K562 (cell line): ENCODE measurements at regions not wholly inside any gene's neighbourhood (a gene's known extent, or its start where the extent isn't known, plus 50 kb on each side); places are given as distances from the start of the nearest gene placed in this dataset.

Source experiments
- ATAC-seq: fragments of 200-7000 bp; cut with Tn5 transposase; 3 replicates; pipeline ENCODE4 v1.9.1; 2020; ENCODE audit warnings: moderate library complexity
- BruUV-seq: library from RNA; stranded (reverse); fragments of 400-500 nt; replicated peaks from 2 replicates; lab custom pipeline; 2021; lab: Mats Ljungman, UMichigan
- CTCF ChIA-PET: fragments of 300-600 bp; formaldehyde crosslinking; extraction: SDS; loops from one replicate; lab custom pipeline; 2021; ENCODE audit warnings: low intra/inter-chr PET ratio; lab: Yijun Ruan, JAX
- POLR2A ChIA-PET: fragments of 300-600, 350-650 bp; sonication (Branson Sonifier 250); formaldehyde crosslinking; extraction: SDS; loops from one replicate; lab custom pipeline; 2021; ENCODE audit warnings: antibody characterized with exemption, inconsistent platforms; lab: Yijun Ruan, JAX
- DNase-seq, 4 experiments: peaks; one replicate each; pipeline versions ENCODE4 v3.0.0 to v3.0.0-alpha.2; 2011 to 2018; ENCODE audit warnings: low spot score in 3 of 4, mixed read lengths in 3 of 4; ENCODE audit errors: extremely low read depth in 1 of 4
- FAIRE-seq: peaks from 2 replicates; lab custom pipeline; 2011; peaks lifted over from hg19 to GRCh38; lab: Jason Lieb, UNC
- H2AFZ ChIP-seq: 2 replicates; pipeline ENCODE4 v1.6.0; 2011; ENCODE audit warnings: low read depth, low read length, control low read depth, inconsistent platforms
- H3K27ac ChIP-seq: fragments of 200-600 bp; 3 replicates; pipeline ENCODE4 v1.8.0; 2011; ENCODE audit warnings: low read depth, mild to moderate bottlenecking, control low read depth, inconsistent platforms, low read length, moderate library complexity, mixed read lengths; ENCODE audit errors: extremely low read depth
- H3K27me3 ChIP-seq, 2 experiments: fragments of 300-600 bp in 1 of 2; 2 replicates in 1 of 2; 3 replicates in 1 of 2; pipeline versions ENCODE4 v1.6.0 to v1.8.0; 2011; ENCODE audit warnings: inconsistent platforms in 2 of 2, low read length in 2 of 2, mild to moderate bottlenecking in 1 of 2, mixed read lengths in 1 of 2, moderate library complexity in 1 of 2; ENCODE audit not compliant: control insufficient read depth in 2 of 2, insufficient read depth in 2 of 2
- H3K36me3 ChIP-seq: fragments of 300-600 bp; 3 replicates; pipeline ENCODE4 v1.8.0; 2011; ENCODE audit warnings: mild to moderate bottlenecking, low read length, inconsistent platforms; ENCODE audit not compliant: control insufficient read depth, insufficient read depth
- H3K4me1 ChIP-seq, 2 experiments: fragments of 200-600 bp in 1 of 2; replicated peaks in 1 of 2; 2 replicates in 1 of 2; 3 replicates in 1 of 2; pipeline versions ENCODE4 v1.5.1 to v1.8.0; 2011; ENCODE audit warnings: inconsistent platforms in 2 of 2, low read length in 2 of 2, mild to moderate bottlenecking in 1 of 2, mixed read lengths in 1 of 2, moderate library complexity in 1 of 2; ENCODE audit not compliant: control insufficient read depth in 2 of 2, insufficient read depth in 2 of 2
- H3K4me2 ChIP-seq: 2 replicates; pipeline ENCODE4 v1.6.1; 2011; ENCODE audit warnings: low read length, control low read depth, inconsistent platforms, mixed read lengths; ENCODE audit not compliant: insufficient read depth
- H3K4me3 ChIP-seq: fragments of 200-600 bp; sonication (generic), shearing (Covaris generic); 2 replicates; pipeline ENCODE4 v1.5.1; 2016; ENCODE audit warnings: control low read depth, inconsistent platforms
- H3K79me2 ChIP-seq: fragments of 200-600 bp; 3 replicates; pipeline ENCODE4 v1.8.0; 2011; ENCODE audit warnings: low read length, inconsistent platforms; ENCODE audit not compliant: control insufficient read depth, insufficient read depth
- H3K9ac ChIP-seq, 2 experiments: 2 replicates each; pipeline versions ENCODE4 v1.6.0 to v1.6.1; 2011; ENCODE audit warnings: low read depth in 2 of 2, low read length in 2 of 2, control low read depth in 1 of 2, inconsistent platforms in 1 of 2, mild to moderate bottlenecking in 1 of 2, mixed read lengths in 1 of 2; ENCODE audit not compliant: insufficient read depth in 1 of 2
- H3K9me1 ChIP-seq: one replicate; pipeline ENCODE4 v1.6.0; 2011; ENCODE audit warnings: inconsistent platforms, mild to moderate bottlenecking, low read length, moderate library complexity; ENCODE audit not compliant: control insufficient read depth, insufficient read depth
- H3K9me3 ChIP-seq: replicated peaks from 2 replicates; pipeline ENCODE4 v1.5.1; 2011; ENCODE audit warnings: low read depth, low read length, inconsistent platforms; ENCODE audit not compliant: control insufficient read depth, insufficient read depth
- H4K20me1 ChIP-seq: replicated peaks from 2 replicates; pipeline ENCODE4 v1.6.1; 2011; ENCODE audit warnings: low read length, inconsistent platforms, mixed read lengths; ENCODE audit not compliant: control insufficient read depth, insufficient read depth
- CTBP1 ChIP-seq: fragments of 450-650 bp; IDR thresholded peaks from 2 replicates; pipeline ENCODE4 v1.6.1; 2016; ENCODE audit warnings: borderline replicate concordance
- DPF2 ChIP-seq: fragments of 450-650 bp; IDR thresholded peaks from 2 replicates; pipeline ENCODE4 v1.6.1; 2016
- HNRNPUL1 ChIP-seq: fragments of 200-400 bp; formaldehyde crosslinking; IDR thresholded peaks from 2 replicates; pipeline ENCODE4 v1.6.1; 2017; ENCODE audit warnings: low read length
- JUND ChIP-seq, 2 experiments: IDR thresholded peaks; 2 replicates in 1 of 2; 3 replicates in 1 of 2; pipeline ENCODE4 v1.6.1; 2011; ENCODE audit warnings: borderline replicate concordance in 2 of 2, low read depth in 2 of 2, low read length in 2 of 2, improper control_type of control experiment in 1 of 2, missing biosample characterization in 1 of 2, missing genetic modification characterization in 1 of 2, missing genetic modification reagents in 1 of 2
- KHSRP ChIP-seq: fragments of 450-650 bp; IDR thresholded peaks from 2 replicates; pipeline ENCODE4 v1.6.1; 2017
- MAFK ChIP-seq: IDR thresholded peaks from 2 replicates; pipeline ENCODE4 v1.6.1; 2011; ENCODE audit warnings: low read length, improper control_type of control experiment
- MAZ ChIP-seq, 2 experiments: fragments of 450-650 bp in 1 of 2; sonication (generic) in 1 of 2; formaldehyde crosslinking; IDR thresholded peaks in 1 of 2; conservative IDR thresholded peaks in 1 of 2; 2 replicates each; pipeline versions ENCODE4 v1.4.0 to v1.5.0; 2020; ENCODE audit warnings: mild to moderate bottlenecking in 1 of 2, missing genetic modification reagents in 1 of 2
- NFE2 ChIP-seq: IDR thresholded peaks from 2 replicates; pipeline ENCODE4 v1.6.1; 2014; ENCODE audit warnings: antibody characterized with exemption, low read depth
- RAD21 ChIP-seq, 2 experiments: fragments of 250-450 bp in 1 of 2; fragments of 450-650 bp in 1 of 2; sonication (Bioruptor Pico) in 1 of 2; formaldehyde crosslinking in 1 of 2; IDR thresholded peaks in 1 of 2; conservative IDR thresholded peaks in 1 of 2; 2 replicates each; pipeline versions ENCODE4 v1.4.0 to v1.8.0; 2020 to 2022; ENCODE audit warnings: mild to moderate bottlenecking in 2 of 2, moderate library complexity in 1 of 2
- SIRT6 ChIP-seq: IDR thresholded peaks from one replicate; pipeline ENCODE4 v1.6.1; 2012; ENCODE audit warnings: low read depth, mild to moderate bottlenecking, control low read depth, inconsistent platforms, low read length, moderate library complexity
- ZNF274 ChIP-seq: IDR thresholded peaks from 2 replicates; pipeline ENCODE4 v1.6.1; 2011; ENCODE audit warnings: low read depth, mild to moderate bottlenecking, low read length, moderate library complexity, borderline replicate concordance
- WGBS: fragments of 100-300 bp; shearing (Covaris generic); methylation state at CpG from one replicate; pipeline ENCODE4 v1.1.6; 2016; ENCODE audit warnings: low coverage, mixed read lengths; ENCODE audit not compliant: insufficient coverage; ENCODE audit errors: missing lambda C conversion rate; 5-methylcytosine and 5-hydroxymethylcytosine counted together
- in situ Hi-C: fragments of 300-500 bp; cut with MboI; formaldehyde crosslinking; loops from 4 replicates; pipeline ENCODE4 v1.15.0; 2018; ENCODE audit warnings: inconsistent platforms, mixed read lengths
- intact Hi-C: fragments of 100-400 bp; cut with micrococcal nuclease; formaldehyde crosslinking; loops from 2 replicates; pipeline ENCODE4 v1.14.2; 2022
- TF ChIP-seq, protein P1 (sequence below): fragments of 150-350 bp; conservative IDR thresholded peaks from 2 replicates; pipeline ENCODE4 v1.6.1; 2014; ENCODE audit warnings: low read length
- TF ChIP-seq, protein P2 (sequence below): fragments of 200-800 bp; sonication (Bioruptor generic); IDR thresholded peaks from 2 replicates; pipeline ENCODE4 v1.6.1; 2017; ENCODE audit warnings: missing genetic modification characterization, missing compliant biosample characterization
- TF ChIP-seq, protein P3 (sequence below): fragments of 450-650 bp; IDR thresholded peaks from 2 replicates; pipeline ENCODE4 v1.6.1; 2018; ENCODE audit not compliant: partially characterized antibody

DNA sequence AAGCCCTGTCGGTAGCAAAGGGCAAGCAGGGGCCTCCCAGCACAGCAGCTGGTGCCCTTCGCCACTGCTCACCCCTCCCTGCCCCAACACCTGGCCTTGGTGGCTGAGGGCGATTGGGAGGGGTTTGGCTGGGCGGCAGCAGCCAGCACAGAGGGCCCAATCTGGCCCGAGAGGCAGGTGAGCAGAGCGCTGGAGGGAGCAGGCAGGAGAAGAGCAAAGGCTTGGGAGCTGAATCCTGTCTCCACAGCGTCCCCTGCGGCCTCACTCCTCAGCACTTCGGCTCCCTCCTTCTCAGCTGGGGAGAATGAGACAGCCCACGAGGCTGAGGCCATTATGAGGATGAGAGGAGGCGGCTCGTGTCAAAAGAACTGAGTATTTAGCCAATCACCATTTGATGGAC lies 74.9 kb upstream of the TAF1B start:
- POLR2A ChIA-PET: interaction anchor here (1.1 to 1.4 kb wide), 2 partner anchors 75 to 213 kb away, joined by 4 to 8 read pairs; partner anchors contain the start of genes ADAM17 and TAF1B
- H3K79me2 ChIP-seq: no peaks in the 10 kb centered on the region
- no peaks in the 10 kb centered on the region for H3K9me1 ChIP-seq
- ATAC-seq (peak; percentile 78), FAIRE-seq (peak; percentile 32), DNase-seq (peak; percentile 57 to 67 (median 58))
- no TSS peak for BruUV-seq
- H3K4me3 ChIP-seq: no peak overlapping the region
- peaks cover 37 to 57% of the 10 kb centered on the region in 2 experiments for H3K4me1 ChIP-seq
- H3K27ac ChIP-seq: no peak overlapping the region
- 37% methylated on average over 8 of the region's 12 CpGs for WGBS
- H2AFZ ChIP-seq: peak overlapping the region; percentile 72
- in situ Hi-C loops (no loop called here), intact Hi-C loops (loop anchor here (5.0 to 10.0 kb wide), 3 partner anchors 134 to 624 kb away; partner anchors contain the start of genes ADAM17 and YWHAQ)
- no peaks in the 10 kb centered on the region for H3K27me3 ChIP-seq
- H3K36me3 ChIP-seq: no peaks in the 10 kb centered on the region
- no peak overlapping the region for H3K9ac ChIP-seq
- CTCF ChIA-PET: no interaction called here
- no peaks in the 10 kb centered on the region for H4K20me1 ChIP-seq
- H3K4me2 ChIP-seq: 0 out of 2 replicates have a peak overlapping the region, but pooled peaks have one; percentile 12
- no peaks in the 10 kb centered on the region for H3K9me3 ChIP-seq
- TF ChIP-seq, protein P1, sequence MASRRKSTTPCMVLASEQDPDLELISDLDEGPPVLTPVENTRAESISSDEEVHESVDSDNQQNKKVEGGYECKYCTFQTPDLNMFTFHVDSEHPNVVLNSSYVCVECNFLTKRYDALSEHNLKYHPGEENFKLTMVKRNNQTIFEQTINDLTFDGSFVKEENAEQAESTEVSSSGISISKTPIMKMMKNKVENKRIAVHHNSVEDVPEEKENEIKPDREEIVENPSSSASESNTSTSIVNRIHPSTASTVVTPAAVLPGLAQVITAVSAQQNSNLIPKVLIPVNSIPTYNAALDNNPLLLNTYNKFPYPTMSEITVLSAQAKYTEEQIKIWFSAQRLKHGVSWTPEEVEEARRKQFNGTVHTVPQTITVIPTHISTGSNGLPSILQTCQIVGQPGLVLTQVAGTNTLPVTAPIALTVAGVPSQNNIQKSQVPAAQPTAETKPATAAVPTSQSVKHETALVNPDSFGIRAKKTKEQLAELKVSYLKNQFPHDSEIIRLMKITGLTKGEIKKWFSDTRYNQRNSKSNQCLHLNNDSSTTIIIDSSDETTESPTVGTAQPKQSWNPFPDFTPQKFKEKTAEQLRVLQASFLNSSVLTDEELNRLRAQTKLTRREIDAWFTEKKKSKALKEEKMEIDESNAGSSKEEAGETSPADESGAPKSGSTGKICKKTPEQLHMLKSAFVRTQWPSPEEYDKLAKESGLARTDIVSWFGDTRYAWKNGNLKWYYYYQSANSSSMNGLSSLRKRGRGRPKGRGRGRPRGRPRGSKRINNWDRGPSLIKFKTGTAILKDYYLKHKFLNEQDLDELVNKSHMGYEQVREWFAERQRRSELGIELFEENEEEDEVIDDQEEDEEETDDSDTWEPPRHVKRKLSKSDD: no peak
- TF ChIP-seq HNRNPUL1 (no peak), NFE2 (no peak), ZNF274 (no peak), JUND (IDR thresholded peaks at IDR 0.05; ENCODE audit: borderline replicate concordance, low read depth, low read length) (0 out of 2 replicates have a peak, but pooled peaks have one; percentile 29), JUND (tag; IDR thresholded peaks at IDR 0.05; ENCODE audit: borderline replicate concordance, low read depth, low read length) (no peak), KHSRP (no peak), MAFK (no peak), DPF2 (no peak), CTBP1 (peak; percentile 47; the same call in 1 of the 2 replicates), RAD21 (CRISPR knock-in tag; conservative IDR thresholded peaks at IDR 0.05 in 1 of 2, IDR thresholded peaks at IDR 0.05 in 1 of 2) (peak in 1 of 2 experiments; percentile 63; a peak in 2 of 4 replicates), MAZ (CRISPR knock-in tag; conservative IDR thresholded peaks at IDR 0.05 in 1 of 2, IDR thresholded peaks at IDR 0.05 in 1 of 2) (peak in 1 of 2 experiments; percentile 43; a peak in 1 of 4 replicates), SIRT6 (no peak)
- TF ChIP-seq, protein P2, sequence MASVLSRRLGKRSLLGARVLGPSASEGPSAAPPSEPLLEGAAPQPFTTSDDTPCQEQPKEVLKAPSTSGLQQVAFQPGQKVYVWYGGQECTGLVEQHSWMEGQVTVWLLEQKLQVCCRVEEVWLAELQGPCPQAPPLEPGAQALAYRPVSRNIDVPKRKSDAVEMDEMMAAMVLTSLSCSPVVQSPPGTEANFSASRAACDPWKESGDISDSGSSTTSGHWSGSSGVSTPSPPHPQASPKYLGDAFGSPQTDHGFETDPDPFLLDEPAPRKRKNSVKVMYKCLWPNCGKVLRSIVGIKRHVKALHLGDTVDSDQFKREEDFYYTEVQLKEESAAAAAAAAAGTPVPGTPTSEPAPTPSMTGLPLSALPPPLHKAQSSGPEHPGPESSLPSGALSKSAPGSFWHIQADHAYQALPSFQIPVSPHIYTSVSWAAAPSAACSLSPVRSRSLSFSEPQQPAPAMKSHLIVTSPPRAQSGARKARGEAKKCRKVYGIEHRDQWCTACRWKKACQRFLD (CRISPR knock-in tag): no peak
- TF ChIP-seq, protein P3, sequence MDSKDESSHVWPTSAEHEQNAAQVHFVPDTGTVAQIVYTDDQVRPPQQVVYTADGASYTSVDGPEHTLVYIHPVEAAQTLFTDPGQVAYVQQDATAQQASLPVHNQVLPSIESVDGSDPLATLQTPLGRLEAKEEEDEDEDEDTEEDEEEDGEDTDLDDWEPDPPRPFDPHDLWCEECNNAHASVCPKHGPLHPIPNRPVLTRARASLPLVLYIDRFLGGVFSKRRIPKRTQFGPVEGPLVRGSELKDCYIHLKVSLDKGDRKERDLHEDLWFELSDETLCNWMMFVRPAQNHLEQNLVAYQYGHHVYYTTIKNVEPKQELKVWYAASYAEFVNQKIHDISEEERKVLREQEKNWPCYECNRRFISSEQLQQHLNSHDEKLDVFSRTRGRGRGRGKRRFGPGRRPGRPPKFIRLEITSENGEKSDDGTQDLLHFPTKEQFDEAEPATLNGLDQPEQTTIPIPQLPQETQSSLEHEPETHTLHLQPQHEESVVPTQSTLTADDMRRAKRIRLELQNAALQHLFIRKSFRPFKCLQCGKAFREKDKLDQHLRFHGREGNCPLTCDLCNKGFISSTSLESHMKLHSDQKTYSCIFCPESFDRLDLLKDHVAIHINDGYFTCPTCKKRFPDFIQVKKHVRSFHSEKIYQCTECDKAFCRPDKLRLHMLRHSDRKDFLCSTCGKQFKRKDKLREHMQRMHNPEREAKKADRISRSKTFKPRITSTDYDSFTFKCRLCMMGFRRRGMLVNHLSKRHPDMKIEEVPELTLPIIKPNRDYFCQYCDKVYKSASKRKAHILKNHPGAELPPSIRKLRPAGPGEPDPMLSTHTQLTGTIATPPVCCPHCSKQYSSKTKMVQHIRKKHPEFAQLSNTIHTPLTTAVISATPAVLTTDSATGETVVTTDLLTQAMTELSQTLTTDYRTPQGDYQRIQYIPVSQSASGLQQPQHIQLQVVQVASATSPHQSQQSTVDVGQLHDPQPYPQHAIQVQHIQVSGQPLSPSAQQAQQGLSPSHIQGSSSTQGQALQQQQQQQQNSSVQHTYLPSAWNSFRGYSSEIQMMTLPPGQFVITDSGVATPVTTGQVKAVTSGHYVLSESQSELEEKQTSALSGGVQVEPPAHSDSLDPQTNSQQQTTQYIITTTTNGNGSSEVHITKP: peak; percentile 81
